GM12875 (cell line): ENCODE measurements at regions not wholly inside any gene's neighbourhood (a gene's known extent, or its start where the extent isn't known, plus 50 kb on each side); places are given as distances from the start of the nearest gene placed in this dataset.

Source experiments
- H3K4me3 ChIP-seq: one replicate; pipeline ENCODE4 v1.5.1; 2011; ENCODE audit warnings: low read depth, low read length, control low read depth
- TF ChIP-seq, protein P1 (sequence below): IDR thresholded peaks from 2 replicates; pipeline ENCODE4 v1.5.1; 2011; ENCODE audit warnings: low read depth, mild to moderate bottlenecking, control low read depth, inconsistent platforms, low read length, moderate library complexity, borderline replicate concordance; ENCODE audit not compliant: insufficient read depth

DNA sequence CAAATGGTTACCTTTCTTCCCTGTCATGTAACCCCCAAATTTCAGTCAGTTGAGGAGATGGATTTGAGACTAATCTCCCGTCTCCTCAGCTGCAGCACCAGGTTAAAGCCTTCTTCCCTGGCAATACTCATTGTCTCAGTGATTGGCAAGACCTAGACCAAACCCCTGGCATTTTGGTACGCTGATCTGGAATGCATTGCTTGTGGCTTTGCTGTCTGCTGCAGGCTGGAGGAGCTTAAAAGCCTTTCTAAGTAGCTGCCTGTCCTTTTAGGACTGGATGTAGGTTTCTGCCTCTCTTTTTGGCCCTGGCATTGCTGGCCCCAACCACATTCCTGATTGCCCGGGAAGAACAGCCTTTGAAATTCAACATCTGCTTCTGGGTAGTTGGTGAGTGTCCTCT lies 729.6 kb upstream of the GJE1 start:
- no peak overlapping the region for H3K4me3 ChIP-seq
- TF ChIP-seq, protein P1, sequence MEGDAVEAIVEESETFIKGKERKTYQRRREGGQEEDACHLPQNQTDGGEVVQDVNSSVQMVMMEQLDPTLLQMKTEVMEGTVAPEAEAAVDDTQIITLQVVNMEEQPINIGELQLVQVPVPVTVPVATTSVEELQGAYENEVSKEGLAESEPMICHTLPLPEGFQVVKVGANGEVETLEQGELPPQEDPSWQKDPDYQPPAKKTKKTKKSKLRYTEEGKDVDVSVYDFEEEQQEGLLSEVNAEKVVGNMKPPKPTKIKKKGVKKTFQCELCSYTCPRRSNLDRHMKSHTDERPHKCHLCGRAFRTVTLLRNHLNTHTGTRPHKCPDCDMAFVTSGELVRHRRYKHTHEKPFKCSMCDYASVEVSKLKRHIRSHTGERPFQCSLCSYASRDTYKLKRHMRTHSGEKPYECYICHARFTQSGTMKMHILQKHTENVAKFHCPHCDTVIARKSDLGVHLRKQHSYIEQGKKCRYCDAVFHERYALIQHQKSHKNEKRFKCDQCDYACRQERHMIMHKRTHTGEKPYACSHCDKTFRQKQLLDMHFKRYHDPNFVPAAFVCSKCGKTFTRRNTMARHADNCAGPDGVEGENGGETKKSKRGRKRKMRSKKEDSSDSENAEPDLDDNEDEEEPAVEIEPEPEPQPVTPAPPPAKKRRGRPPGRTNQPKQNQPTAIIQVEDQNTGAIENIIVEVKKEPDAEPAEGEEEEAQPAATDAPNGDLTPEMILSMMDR = no peak

DNA sequence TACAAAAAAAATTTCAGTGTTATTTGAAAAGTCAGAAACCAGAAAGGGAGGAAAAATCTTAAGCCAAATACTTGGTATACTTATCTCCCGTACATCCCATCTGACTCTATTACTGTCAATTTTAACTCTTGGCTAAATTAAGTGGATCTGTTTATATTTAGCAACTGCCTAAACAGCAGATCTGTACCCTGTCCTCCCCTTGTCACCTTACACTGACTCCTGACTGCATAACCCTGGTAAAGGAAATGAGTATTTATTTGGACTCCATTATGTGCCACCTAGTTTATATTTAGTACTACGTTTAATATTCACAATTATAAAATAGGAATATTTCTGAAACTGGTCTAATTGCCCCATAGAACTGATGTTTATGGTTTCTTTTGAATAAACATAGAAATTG lies 730.2 kb upstream of the GJE1 start:
- H3K4me3 ChIP-seq = no peak overlapping the region
- TF ChIP-seq, protein P1 = no peak

DNA sequence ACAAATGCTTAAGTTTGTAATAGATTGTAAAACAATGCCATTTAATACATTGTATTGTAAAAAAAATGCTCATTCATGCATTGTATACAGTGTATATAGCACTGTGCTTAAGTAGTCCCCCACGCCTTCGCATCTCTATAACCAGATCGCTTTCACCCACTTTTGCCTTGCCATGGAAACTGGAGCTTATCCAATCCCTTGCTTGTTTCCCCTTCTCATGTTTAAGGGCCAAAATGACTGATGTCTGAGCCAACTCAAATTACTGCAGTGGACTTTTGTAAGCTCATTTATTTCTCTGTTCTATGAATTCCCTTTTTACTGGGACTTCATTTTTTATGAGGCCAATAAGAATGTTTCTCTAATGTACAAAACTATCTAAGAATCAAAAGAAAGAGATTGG lies 730.9 kb upstream of the GJE1 start:
- no peak overlapping the region for H3K4me3 ChIP-seq

DNA sequence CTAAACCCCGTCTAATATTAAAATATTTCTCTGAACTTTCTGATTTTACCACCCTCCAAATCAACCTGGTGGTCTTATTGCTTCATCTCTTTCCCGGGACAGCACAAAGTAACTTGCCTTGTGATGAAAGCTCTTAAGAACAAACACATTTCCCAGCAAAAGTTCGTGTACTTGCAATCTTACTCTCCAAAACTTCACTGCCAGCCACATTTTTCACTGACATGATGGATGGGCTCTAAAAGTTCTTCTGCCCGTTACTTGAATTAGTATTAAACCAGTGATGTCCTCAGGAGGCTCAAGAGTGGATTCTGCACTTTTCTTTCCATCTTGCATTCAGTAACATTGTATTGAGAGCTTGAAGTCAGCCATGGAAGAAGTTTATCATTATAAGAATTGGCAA lies 731.6 kb upstream of the GJE1 start:
- TF ChIP-seq, protein P1 = no peak
- no peak overlapping the region for H3K4me3 ChIP-seq

More for the DNA sequence above, 730.9 kb upstream of the GJE1 start:
- TF ChIP-seq, protein P1 = no peak

DNA sequence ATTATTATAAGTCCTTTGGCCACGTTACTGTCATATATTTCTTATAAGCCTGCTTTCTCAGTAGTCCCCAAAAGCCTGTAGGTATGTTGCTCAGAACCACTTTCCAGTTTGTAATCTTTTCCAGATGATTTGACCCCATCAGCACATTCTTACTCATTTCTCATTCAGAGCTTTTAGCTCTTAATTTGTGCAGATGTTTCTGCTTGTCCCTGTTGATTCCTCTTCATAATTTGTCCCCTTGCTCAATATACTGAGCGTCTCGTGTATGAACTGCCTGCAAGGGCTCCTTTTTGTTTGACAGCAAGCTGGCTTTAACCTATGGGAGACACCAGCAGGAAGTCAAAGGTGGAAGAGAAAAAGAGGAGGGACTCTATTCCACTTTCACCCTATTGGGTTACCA lies 733.8 kb upstream of the GJE1 start:
- TF ChIP-seq, protein P1 = no peak
- no peak overlapping the region for H3K4me3 ChIP-seq

DNA sequence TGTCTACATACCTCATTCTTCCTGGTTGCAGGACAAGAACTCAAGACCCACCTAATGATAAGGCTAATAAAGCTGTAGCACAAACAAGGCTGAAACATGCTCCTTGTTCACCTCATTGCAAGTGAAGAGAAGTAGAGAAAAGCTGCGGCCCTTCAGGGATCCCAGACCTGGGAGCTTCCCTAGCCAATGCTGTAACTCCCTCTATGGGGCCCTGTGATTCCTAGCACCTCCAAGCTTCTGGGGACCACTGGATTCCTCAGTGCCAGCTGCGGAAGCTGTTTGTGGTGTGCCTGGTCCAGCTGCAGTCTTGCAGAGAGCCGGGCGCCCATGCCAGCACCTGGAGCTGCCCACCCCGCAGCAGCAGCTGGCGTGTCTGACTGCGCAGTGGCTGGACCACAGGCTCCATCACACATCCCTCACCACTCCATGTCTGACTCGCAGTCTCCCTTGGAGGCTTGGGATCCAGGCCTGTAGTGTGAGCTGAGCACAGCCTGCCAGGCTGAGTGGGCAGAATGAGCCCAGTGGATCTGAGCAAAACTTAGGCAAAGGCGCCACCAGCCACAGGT lies 737.2 kb upstream of the GJE1 start:
- H3K4me3 ChIP-seq = no peak overlapping the region
- TF ChIP-seq, protein P1 = no peak

DNA sequence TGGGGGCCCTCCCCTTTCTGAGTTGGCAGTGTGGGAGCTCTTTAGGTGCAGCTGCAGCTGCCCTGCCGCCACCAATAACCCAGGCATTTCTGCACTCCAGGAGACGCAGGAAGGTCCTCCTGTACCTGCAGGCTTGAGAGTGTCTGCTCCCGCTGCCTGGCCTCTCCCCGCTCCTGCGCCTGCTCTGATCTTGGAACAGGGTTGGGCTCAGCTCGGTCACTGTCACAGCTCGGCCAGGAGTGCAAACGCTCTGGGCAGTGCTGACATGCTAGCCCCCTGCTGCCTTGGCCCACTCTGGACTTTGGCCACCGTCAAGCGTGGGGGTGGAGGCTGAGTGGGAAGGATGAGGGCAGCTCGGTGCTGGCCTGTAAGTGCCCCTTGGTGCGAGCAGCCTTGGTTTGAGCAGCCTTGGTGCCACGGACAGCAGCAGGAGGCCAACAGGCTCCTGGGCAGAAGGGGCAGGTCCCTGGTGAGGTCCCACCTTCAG lies 738.1 kb upstream of the GJE1 start:
- H3K4me3 ChIP-seq = no peak overlapping the region
- TF ChIP-seq, protein P1 = no peak
